LoVo (cell line): ENCODE measurements at regions not wholly inside any gene's neighbourhood (a gene's known extent, or its start where the extent isn't known, plus 50 kb on each side); places are given as distances from the start of the nearest gene placed in this dataset.
A peak's percentile ranks its signal among the peaks of the same experiment; 100 is the strongest.

Source experiments
- DNase-seq: peaks from one replicate; pipeline ENCODE4 v3.0.0-alpha.2; 2016; ENCODE audit warnings: low spot score

GRCh38 chr9:93829271-93830011, 125.7 kb downstream of the BARX1 start:
- no peak for DNase-seq

GRCh38 chr9:93828331-93829097, 126.6 kb downstream of the BARX1 start:
- DNase-seq = no peak

- DNase-seq = peak; percentile 46
Observed at GRCh38 chr9:93827545-93828330, 127.4 kb downstream of the BARX1 start.

GRCh38 chr9:93826905-93827544, 128.1 kb downstream of the BARX1 start:
- DNase-seq = no peak

GRCh38 chr9:93826209-93826608, 128.9 kb downstream of the BARX1 start:
- peak; percentile 46 for DNase-seq

GRCh38 chr9:93825348-93826115, 129.6 kb downstream of the BARX1 start:
- no peak for DNase-seq

GRCh38 chr9:93824386-93825294, 130.5 kb downstream of the BARX1 start:
- no peak for DNase-seq

- DNase-seq = no peak
Observed at GRCh38 chr9:93823245-93824072, 131.7 kb downstream of the BARX1 start.

GRCh38 chr9:93822229-93822628, 132.9 kb downstream of the BARX1 start:
- no peak for DNase-seq

- no peak for DNase-seq
Observed at GRCh38 chr9:93821307-93821703, 133.8 kb downstream of the BARX1 start.

- no peak for DNase-seq
Observed at GRCh38 chr9:93820667-93821306, 134.4 kb downstream of the BARX1 start.

GRCh38 chr9:93819905-93820304, 135.2 kb downstream of the BARX1 start:
- DNase-seq = no peak

GRCh38 chr9:93818827-93819472, 136.2 kb downstream of the BARX1 start:
- no peak for DNase-seq

GRCh38 chr9:93818237-93818636, 136.9 kb downstream of the BARX1 start:
- DNase-seq = no peak

- no peak for DNase-seq
Observed at GRCh38 chr9:93815677-93816076, 139.5 kb downstream of the BARX1 start.

GRCh38 chr9:93815135-93815534, 140.0 kb downstream of the BARX1 start:
- no peak for DNase-seq

GRCh38 chr9:93814077-93814956, 140.8 kb downstream of the BARX1 start:
- no peak for DNase-seq
